Ectodermal cell (in vitro differentiated cells): ENCODE measurements at regions not wholly inside any gene's neighbourhood (a gene's known extent, or its start where the extent isn't known, plus 50 kb on each side); places are given as distances from the start of the nearest gene placed in this dataset.

ENCODE experiments used
- H3K27ac ChIP-seq: 2 replicates; pipeline ENCODE4 v1.7.0; 2013; ENCODE audit warnings: mild to moderate bottlenecking, low read depth, low read length; ENCODE audit not compliant: insufficient read depth, poor library complexity, severe bottlenecking
- H3K27me3 ChIP-seq: 2 replicates; pipeline ENCODE4 v1.7.0; 2013; ENCODE audit warnings: mild to moderate bottlenecking, low read length; ENCODE audit not compliant: insufficient read depth, control insufficient read depth, poor library complexity, severe bottlenecking
- H3K36me3 ChIP-seq: one replicate; pipeline ENCODE4 v1.7.0; 2013; ENCODE audit warnings: low read length; ENCODE audit not compliant: control insufficient read depth, insufficient read depth
- H3K4me1 ChIP-seq: one replicate; pipeline ENCODE4 v1.7.0; 2013; ENCODE audit warnings: low read length; ENCODE audit not compliant: control insufficient read depth, insufficient read depth
- H3K4me3 ChIP-seq: 2 replicates; pipeline ENCODE4 v1.7.0; 2013; ENCODE audit warnings: low read depth, low read length, control low read depth; ENCODE audit not compliant: insufficient read depth
- H3K9me3 ChIP-seq: 2 replicates; pipeline ENCODE4 v1.7.0; 2013; ENCODE audit warnings: mild to moderate bottlenecking, low read length, moderate library complexity; ENCODE audit not compliant: control insufficient read depth
- WGBS, 2 experiments: methylation state at CpG; one replicate each; pipeline ENCODE4 v1.1.7; 2013; ENCODE audit warnings: missing lambda C conversion rate in 2 of 2; 5-methylcytosine and 5-hydroxymethylcytosine counted together

- 88 to 93% methylated on average over 13 of the region's 13 CpGs for WGBS, 2 experiments
- Histone ChIP-seq H3K4me3 (no peak overlapping the region), H3K27me3 (no peaks in the 10 kb centered on the region)
These were observed 128.2 kb downstream of the EDN3 start for GRCh38 chr20:59428441-59429205.

GRCh38 chr20:59429396-59429795 lies 129.0 kb downstream of the EDN3 start:
- H3K4me3 ChIP-seq: no peak overlapping the region
- H3K27ac ChIP-seq: no peak overlapping the region
- H3K36me3 ChIP-seq: no peaks in the 10 kb centered on the region
- H3K27me3 ChIP-seq: no peaks in the 10 kb centered on the region
- 89 to 93% methylated on average over 9 of the region's 9 CpGs for WGBS, 2 experiments
- no peaks in the 10 kb centered on the region for H3K9me3 ChIP-seq
- H3K4me1 ChIP-seq: no peaks in the 10 kb centered on the region

More at GRCh38 chr20:59428441-59429205, 128.2 kb downstream of the EDN3 start:
- Histone ChIP-seq H3K4me1 (no peaks in the 10 kb centered on the region), H3K27ac (no peak overlapping the region), H3K36me3 (no peaks in the 10 kb centered on the region), H3K9me3 (no peaks in the 10 kb centered on the region)

- Histone ChIP-seq H3K27me3 (no peaks in the 10 kb centered on the region), H3K4me1 (no peaks in the 10 kb centered on the region), H3K4me3 (no peak overlapping the region), H3K36me3 (no peaks in the 10 kb centered on the region), H3K9me3 (no peaks in the 10 kb centered on the region), H3K27ac (no peak overlapping the region)
- WGBS, 2 experiments: 49 to 50% methylated on average over 2 of the region's 2 CpGs
These were observed 130.6 kb downstream of the EDN3 start for GRCh38 chr20:59431014-59431413.

GRCh38 chr20:59434960-59435359 lies 134.5 kb downstream of the EDN3 start:
- WGBS, 2 experiments: 88 to 98% methylated on average over 1 to 2 of the region's 2 CpGs
- Histone ChIP-seq H3K4me3 (no peak overlapping the region), H3K4me1 (peaks cover 8% of the 10 kb centered on the region), H3K27me3 (no peaks in the 10 kb centered on the region), H3K27ac (no peak overlapping the region), H3K36me3 (no peaks in the 10 kb centered on the region), H3K9me3 (no peaks in the 10 kb centered on the region)

GRCh38 chr20:59435518-59435917 lies 135.1 kb downstream of the EDN3 start:
- WGBS, 2 experiments: 93 to 94% methylated on average over 8 of the region's 8 CpGs
- no peak overlapping the region for H3K27ac ChIP-seq
- peaks cover 8% of the 10 kb centered on the region for H3K4me1 ChIP-seq
- no peaks in the 10 kb centered on the region for H3K27me3 ChIP-seq
- no peaks in the 10 kb centered on the region for H3K9me3 ChIP-seq
- H3K36me3 ChIP-seq: no peaks in the 10 kb centered on the region
- H3K4me3 ChIP-seq: no peak overlapping the region

GRCh38 chr20:59437601-59438031 lies 137.2 kb downstream of the EDN3 start:
- Histone ChIP-seq H3K27ac (no peak overlapping the region), H3K27me3 (no peaks in the 10 kb centered on the region), H3K36me3 (no peaks in the 10 kb centered on the region), H3K4me3 (no peak overlapping the region), H3K9me3 (no peaks in the 10 kb centered on the region), H3K4me1 (peaks cover 8% of the 10 kb centered on the region)
- 93% methylated on average over 11 to 13 of the region's 13 CpGs for WGBS, 2 experiments

- no peaks in the 10 kb centered on the region for H3K36me3 ChIP-seq
- no peak overlapping the region for H3K27ac ChIP-seq
- no peaks in the 10 kb centered on the region for H3K27me3 ChIP-seq
- peaks cover 8% of the 10 kb centered on the region for H3K4me1 ChIP-seq
- H3K4me3 ChIP-seq: no peak overlapping the region
- 64 to 66% methylated on average over 4 of the region's 4 CpGs for WGBS, 2 experiments
- H3K9me3 ChIP-seq: no peaks in the 10 kb centered on the region
These were observed 137.8 kb downstream of the EDN3 start for GRCh38 chr20:59438201-59438600.

- Histone ChIP-seq H3K27ac (no peak overlapping the region), H3K36me3 (no peaks in the 10 kb centered on the region), H3K4me3 (no peak overlapping the region), H3K9me3 (no peaks in the 10 kb centered on the region), H3K4me1 (peaks cover 8% of the 10 kb centered on the region), H3K27me3 (no peaks in the 10 kb centered on the region)
- 88 to 91% methylated on average over 7 of the region's 7 CpGs for WGBS, 2 experiments
These were observed 138.8 kb downstream of the EDN3 start for GRCh38 chr20:59439243-59439642.

- WGBS, 2 experiments: 90 to 97% methylated on average over 3 of the region's 3 CpGs
- no peak overlapping the region for H3K4me3 ChIP-seq
- H3K9me3 ChIP-seq: no peaks in the 10 kb centered on the region
- H3K4me1 ChIP-seq: peaks cover 8% of the 10 kb centered on the region
- no peaks in the 10 kb centered on the region for H3K27me3 ChIP-seq
- no peak overlapping the region for H3K27ac ChIP-seq
- H3K36me3 ChIP-seq: no peaks in the 10 kb centered on the region
These were observed 140.9 kb downstream of the EDN3 start for GRCh38 chr20:59441306-59441705.

GRCh38 chr20:59441860-59442810 lies 141.7 kb downstream of the EDN3 start:
- H3K4me1 ChIP-seq: peaks cover 8% of the 10 kb centered on the region
- no peaks in the 10 kb centered on the region for H3K9me3 ChIP-seq
- H3K27me3 ChIP-seq: no peaks in the 10 kb centered on the region
- no peak overlapping the region for H3K27ac ChIP-seq
- 85% methylated on average over 7 to 11 of the region's 12 CpGs for WGBS, 2 experiments
- H3K36me3 ChIP-seq: no peaks in the 10 kb centered on the region
- no peak overlapping the region for H3K4me3 ChIP-seq
